K562 (cell line): ENCODE measurements at regions not wholly inside any gene's neighbourhood (a gene's known extent, or its start where the extent isn't known, plus 50 kb on each side); places are given as distances from the start of the nearest gene placed in this dataset.

Experiments
- ATAC-seq: fragments of 200-7000 bp; cut with Tn5 transposase; 3 replicates; pipeline ENCODE4 v1.9.1; 2020; ENCODE audit warnings: moderate library complexity
- BruUV-seq: library from RNA; stranded (reverse); fragments of 400-500 nt; replicated peaks from 2 replicates; lab custom pipeline; 2021; lab: Mats Ljungman, UMichigan
- CTCF ChIA-PET: fragments of 300-600 bp; formaldehyde crosslinking; extraction: SDS; loops from one replicate; lab custom pipeline; 2021; ENCODE audit warnings: low intra/inter-chr PET ratio; lab: Yijun Ruan, JAX
- POLR2A ChIA-PET: fragments of 300-600, 350-650 bp; sonication (Branson Sonifier 250); formaldehyde crosslinking; extraction: SDS; loops from one replicate; lab custom pipeline; 2021; ENCODE audit warnings: antibody characterized with exemption, inconsistent platforms; lab: Yijun Ruan, JAX
- DNase-seq, 4 experiments: peaks; one replicate each; pipeline versions ENCODE4 v3.0.0 to v3.0.0-alpha.2; 2011 to 2018; ENCODE audit warnings: low spot score in 3 of 4, mixed read lengths in 3 of 4; ENCODE audit errors: extremely low read depth in 1 of 4
- FAIRE-seq: peaks from 2 replicates; lab custom pipeline; 2011; peaks lifted over from hg19 to GRCh38; lab: Jason Lieb, UNC
- H2AFZ ChIP-seq: 2 replicates; pipeline ENCODE4 v1.6.0; 2011; ENCODE audit warnings: low read depth, low read length, control low read depth, inconsistent platforms
- H3K27ac ChIP-seq: fragments of 200-600 bp; 3 replicates; pipeline ENCODE4 v1.8.0; 2011; ENCODE audit warnings: low read depth, mild to moderate bottlenecking, control low read depth, inconsistent platforms, low read length, moderate library complexity, mixed read lengths; ENCODE audit errors: extremely low read depth
- H3K27me3 ChIP-seq, 2 experiments: fragments of 300-600 bp in 1 of 2; 2 replicates in 1 of 2; 3 replicates in 1 of 2; pipeline versions ENCODE4 v1.6.0 to v1.8.0; 2011; ENCODE audit warnings: inconsistent platforms in 2 of 2, low read length in 2 of 2, mild to moderate bottlenecking in 1 of 2, mixed read lengths in 1 of 2, moderate library complexity in 1 of 2; ENCODE audit not compliant: control insufficient read depth in 2 of 2, insufficient read depth in 2 of 2
- H3K36me3 ChIP-seq: fragments of 300-600 bp; 3 replicates; pipeline ENCODE4 v1.8.0; 2011; ENCODE audit warnings: mild to moderate bottlenecking, low read length, inconsistent platforms; ENCODE audit not compliant: control insufficient read depth, insufficient read depth
- H3K4me1 ChIP-seq, 2 experiments: fragments of 200-600 bp in 1 of 2; replicated peaks in 1 of 2; 2 replicates in 1 of 2; 3 replicates in 1 of 2; pipeline versions ENCODE4 v1.5.1 to v1.8.0; 2011; ENCODE audit warnings: inconsistent platforms in 2 of 2, low read length in 2 of 2, mild to moderate bottlenecking in 1 of 2, mixed read lengths in 1 of 2, moderate library complexity in 1 of 2; ENCODE audit not compliant: control insufficient read depth in 2 of 2, insufficient read depth in 2 of 2
- H3K4me2 ChIP-seq: 2 replicates; pipeline ENCODE4 v1.6.1; 2011; ENCODE audit warnings: low read length, control low read depth, inconsistent platforms, mixed read lengths; ENCODE audit not compliant: insufficient read depth
- H3K4me3 ChIP-seq: fragments of 200-600 bp; sonication (generic), shearing (Covaris generic); 2 replicates; pipeline ENCODE4 v1.5.1; 2016; ENCODE audit warnings: control low read depth, inconsistent platforms
- H3K79me2 ChIP-seq: fragments of 200-600 bp; 3 replicates; pipeline ENCODE4 v1.8.0; 2011; ENCODE audit warnings: low read length, inconsistent platforms; ENCODE audit not compliant: control insufficient read depth, insufficient read depth
- H3K9ac ChIP-seq, 2 experiments: 2 replicates each; pipeline versions ENCODE4 v1.6.0 to v1.6.1; 2011; ENCODE audit warnings: low read depth in 2 of 2, low read length in 2 of 2, control low read depth in 1 of 2, inconsistent platforms in 1 of 2, mild to moderate bottlenecking in 1 of 2, mixed read lengths in 1 of 2; ENCODE audit not compliant: insufficient read depth in 1 of 2
- H3K9me1 ChIP-seq: one replicate; pipeline ENCODE4 v1.6.0; 2011; ENCODE audit warnings: inconsistent platforms, mild to moderate bottlenecking, low read length, moderate library complexity; ENCODE audit not compliant: control insufficient read depth, insufficient read depth
- H3K9me3 ChIP-seq: replicated peaks from 2 replicates; pipeline ENCODE4 v1.5.1; 2011; ENCODE audit warnings: low read depth, low read length, inconsistent platforms; ENCODE audit not compliant: control insufficient read depth, insufficient read depth
- H4K20me1 ChIP-seq: replicated peaks from 2 replicates; pipeline ENCODE4 v1.6.1; 2011; ENCODE audit warnings: low read length, inconsistent platforms, mixed read lengths; ENCODE audit not compliant: control insufficient read depth, insufficient read depth
- ETV6 ChIP-seq, 3 experiments: fragments of 150-350 bp in 1 of 3; sonication (generic) in 1 of 3; formaldehyde crosslinking in 1 of 3; IDR thresholded peaks; 2 replicates each; pipeline versions ENCODE4 v1.6.1 to v1.8.0; 2014 to 2022; ENCODE audit warnings: borderline replicate concordance in 2 of 3, low read depth in 2 of 3, antibody characterized with exemption in 1 of 3, low read length in 1 of 3, mild to moderate bottlenecking in 1 of 3, missing genetic modification reagents in 1 of 3
- HLTF ChIP-seq: fragments of 450-650 bp; IDR thresholded peaks from 2 replicates; pipeline ENCODE4 v1.6.1; 2016
- MBD1 ChIP-seq: fragments of 250-450 bp; sonication (Bioruptor Pico); IDR thresholded peaks from 2 replicates; pipeline ENCODE4 v1.8.0; 2022; ENCODE audit warnings: inconsistent platforms
- RAD51 ChIP-seq: fragments of 450-650 bp; IDR thresholded peaks from 2 replicates; pipeline ENCODE4 v1.7.1; 2016; ENCODE audit warnings: low read depth, mild to moderate bottlenecking, borderline replicate concordance
- ZBTB17 ChIP-seq: fragments of 450-650 bp; formaldehyde crosslinking; IDR thresholded peaks from 2 replicates; pipeline ENCODE4 v1.4.0; 2020; ENCODE audit warnings: mild to moderate bottlenecking
- ZFX ChIP-seq: sonication (generic); formaldehyde crosslinking; IDR thresholded peaks from 2 replicates; pipeline ENCODE4 v1.8.0; 2022; ENCODE audit warnings: mild to moderate bottlenecking, missing genetic modification reagents, moderate library complexity
- ZNF436 ChIP-seq: fragments of 250-450, 450-650 bp; sonication (Bioruptor Pico); formaldehyde crosslinking; IDR thresholded peaks from 2 replicates; pipeline ENCODE4 v1.7.0; 2020; ENCODE audit warnings: mild to moderate bottlenecking
- in situ Hi-C: fragments of 300-500 bp; cut with MboI; formaldehyde crosslinking; loops from 4 replicates; pipeline ENCODE4 v1.15.0; 2018; ENCODE audit warnings: inconsistent platforms, mixed read lengths
- intact Hi-C: fragments of 100-400 bp; cut with micrococcal nuclease; formaldehyde crosslinking; loops from 2 replicates; pipeline ENCODE4 v1.14.2; 2022

- TF ChIP-seq MBD1 (CRISPR knock-in tag), result no peak
- no peak for TF ChIP-seq ZNF436
- TF ChIP-seq RAD51, result no peak
- TF ChIP-seq ZFX (CRISPR knock-in tag), result no peak
- no peak for TF ChIP-seq HLTF
- TF ChIP-seq ZBTB17 (CRISPR knock-in tag), result no peak
- TF ChIP-seq ETV6 (IDR thresholded peaks at IDR 0.05; ENCODE audit: borderline replicate concordance in 1 of 2, low read depth in 2 of 2, low read length in 1 of 2), result no peak
- TF ChIP-seq ETV6 (CRISPR knock-in tag; IDR thresholded peaks at IDR 0.05; ENCODE audit: borderline replicate concordance), result no peak
- no TSS peak for BruUV-seq
- Histone ChIP-seq H3K4me3 (no peak overlapping the region), H2AFZ (no peak overlapping the region), H3K79me2 (no peaks in the 10 kb centered on the region), H4K20me1 (no peaks in the 10 kb centered on the region), H3K27me3 (no peaks in the 10 kb centered on the region), H3K36me3 (no peaks in the 10 kb centered on the region), H3K4me2 (no peak overlapping the region), H3K4me1 (no peaks in the 10 kb centered on the region), H3K9me1 (no peaks in the 10 kb centered on the region), H3K9ac (no peak overlapping the region), H3K9me3 (no peaks in the 10 kb centered on the region), H3K27ac (no peak overlapping the region)
- FAIRE-seq (no peak), ATAC-seq (no peak), DNase-seq (no peak)
- in situ Hi-C loops (no loop called here), intact Hi-C loops (no loop called here)
- POLR2A ChIA-PET, result no interaction called here
- CTCF ChIA-PET, result no interaction called here
These were observed 544.8 kb upstream of the ADGRL3 start for GRCh38 chr4:60655356-60655755.
